ENCODE measurements at regions not wholly inside any gene's neighbourhood (a gene's known extent, or its start where the extent isn't known, plus 50 kb on each side); places are given as distances from the start of the nearest gene placed in this dataset.

DNA sequence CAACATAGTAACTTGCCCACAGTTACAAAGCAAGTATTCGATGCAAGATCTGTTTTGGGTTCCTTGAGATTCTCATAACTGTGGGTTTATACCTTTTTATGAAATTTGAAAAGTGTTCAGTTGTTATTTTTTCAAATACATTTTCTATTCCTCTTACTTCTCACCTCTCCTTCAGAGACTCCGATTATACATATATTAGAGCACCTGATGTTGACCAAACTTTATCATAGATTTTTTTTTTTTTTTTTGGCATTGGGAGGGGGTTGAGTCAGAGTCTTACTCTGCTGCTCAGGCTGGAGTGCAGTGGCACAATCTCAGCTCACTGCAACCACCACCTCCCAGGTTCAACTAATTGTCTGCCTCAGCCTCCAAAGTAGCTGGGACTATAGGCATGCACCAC lies 51.3 kb upstream of the RBBP6 start:
- in situ Hi-C loops (cut with MboI; ENCODE audit: low sequenced_read_pairs, unreplicated experiment) = loop anchor here (25.0 kb wide), 1 partner anchor 226 kb away; the partner anchor contains the start of gene CACNG3
- TF ChIP-seq, protein P1, sequence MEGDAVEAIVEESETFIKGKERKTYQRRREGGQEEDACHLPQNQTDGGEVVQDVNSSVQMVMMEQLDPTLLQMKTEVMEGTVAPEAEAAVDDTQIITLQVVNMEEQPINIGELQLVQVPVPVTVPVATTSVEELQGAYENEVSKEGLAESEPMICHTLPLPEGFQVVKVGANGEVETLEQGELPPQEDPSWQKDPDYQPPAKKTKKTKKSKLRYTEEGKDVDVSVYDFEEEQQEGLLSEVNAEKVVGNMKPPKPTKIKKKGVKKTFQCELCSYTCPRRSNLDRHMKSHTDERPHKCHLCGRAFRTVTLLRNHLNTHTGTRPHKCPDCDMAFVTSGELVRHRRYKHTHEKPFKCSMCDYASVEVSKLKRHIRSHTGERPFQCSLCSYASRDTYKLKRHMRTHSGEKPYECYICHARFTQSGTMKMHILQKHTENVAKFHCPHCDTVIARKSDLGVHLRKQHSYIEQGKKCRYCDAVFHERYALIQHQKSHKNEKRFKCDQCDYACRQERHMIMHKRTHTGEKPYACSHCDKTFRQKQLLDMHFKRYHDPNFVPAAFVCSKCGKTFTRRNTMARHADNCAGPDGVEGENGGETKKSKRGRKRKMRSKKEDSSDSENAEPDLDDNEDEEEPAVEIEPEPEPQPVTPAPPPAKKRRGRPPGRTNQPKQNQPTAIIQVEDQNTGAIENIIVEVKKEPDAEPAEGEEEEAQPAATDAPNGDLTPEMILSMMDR (IDR thresholded peaks at IDR 0.05; ENCODE audit: borderline replicate concordance, control extremely low read depth, extremely low read depth, insufficient read depth, missing control alignments) = no peak
- no peak for DNase-seq (ENCODE audit: low spot score)

Measured in GM13976 (cell line).